ENCODE measurements at regions not wholly inside any gene's neighbourhood (a gene's known extent, or its start where the extent isn't known, plus 50 kb on each side); places are given as distances from the start of the nearest gene placed in this dataset.

- Histone ChIP-seq H3K4me3 (peak overlapping the region; percentile 34), H3K27ac (ENCODE audit: low read depth) (no peak overlapping the region), H3K4me2 (peak overlapping the region; percentile 64), H3F3A (replicated peaks; ENCODE audit: low read depth) (no peaks in the 10 kb centered on the region), H3K9me2 (ENCODE audit: insufficient read depth) (no peaks in the 10 kb centered on the region), H4K20me1 (replicated peaks; ENCODE audit: insufficient read depth) (no peaks in the 10 kb centered on the region), H3K4me1 (ENCODE audit: insufficient read depth) (peaks cover 26% of the 10 kb centered on the region), H2AFZ (0 out of 2 replicates have a peak overlapping the region, but pooled peaks have one; percentile 24), H3K79me2 (replicated peaks; ENCODE audit: insufficient read depth) (no peaks in the 10 kb centered on the region), H3K36me3 (ENCODE audit: insufficient read depth) (no peaks in the 10 kb centered on the region), H3K27me3 (ENCODE audit: insufficient read depth) (no peaks in the 10 kb centered on the region)
- H3K27ac Mint-ChIP-seq = no peak overlapping the region
- ATAC-seq (peak; percentile 42), DNase-seq (ENCODE audit: low spot score) (no peak)
- peaks cover 26% of the 10 kb centered on the region for H3K4me1 Mint-ChIP-seq
- H3K36me3 Mint-ChIP-seq (ENCODE audit: low read depth) = no peaks in the 10 kb centered on the region
- TF ChIP-seq REST (IDR thresholded peaks at IDR 0.05; ENCODE audit: unreplicated experiment) (no peak), EZH2phosphoT487 (IDR thresholded peaks at IDR 0.05; ENCODE audit: unreplicated experiment) (no peak), CREB1 (CRISPR knock-in tag; IDR thresholded peaks at IDR 0.05; ENCODE audit: low read depth) (no peak), JUNB (IDR thresholded peaks at IDR 0.05; ENCODE audit: unreplicated experiment) (no peak), ZNF114 (CRISPR knock-in tag; IDR thresholded peaks at IDR 0.05) (no peak), EZH2 (IDR thresholded peaks at IDR 0.05; ENCODE audit: low read depth, unreplicated experiment) (no peak), NANOG (IDR thresholded peaks at IDR 0.05; ENCODE audit: borderline replicate concordance) (no peak)
- TF ChIP-seq, protein P1, sequence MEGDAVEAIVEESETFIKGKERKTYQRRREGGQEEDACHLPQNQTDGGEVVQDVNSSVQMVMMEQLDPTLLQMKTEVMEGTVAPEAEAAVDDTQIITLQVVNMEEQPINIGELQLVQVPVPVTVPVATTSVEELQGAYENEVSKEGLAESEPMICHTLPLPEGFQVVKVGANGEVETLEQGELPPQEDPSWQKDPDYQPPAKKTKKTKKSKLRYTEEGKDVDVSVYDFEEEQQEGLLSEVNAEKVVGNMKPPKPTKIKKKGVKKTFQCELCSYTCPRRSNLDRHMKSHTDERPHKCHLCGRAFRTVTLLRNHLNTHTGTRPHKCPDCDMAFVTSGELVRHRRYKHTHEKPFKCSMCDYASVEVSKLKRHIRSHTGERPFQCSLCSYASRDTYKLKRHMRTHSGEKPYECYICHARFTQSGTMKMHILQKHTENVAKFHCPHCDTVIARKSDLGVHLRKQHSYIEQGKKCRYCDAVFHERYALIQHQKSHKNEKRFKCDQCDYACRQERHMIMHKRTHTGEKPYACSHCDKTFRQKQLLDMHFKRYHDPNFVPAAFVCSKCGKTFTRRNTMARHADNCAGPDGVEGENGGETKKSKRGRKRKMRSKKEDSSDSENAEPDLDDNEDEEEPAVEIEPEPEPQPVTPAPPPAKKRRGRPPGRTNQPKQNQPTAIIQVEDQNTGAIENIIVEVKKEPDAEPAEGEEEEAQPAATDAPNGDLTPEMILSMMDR (conservative IDR thresholded peaks at IDR 0.05; ENCODE audit: low read depth in 2 of 2) = no peak
- H3K9me3 Mint-ChIP-seq = no peaks in the 10 kb centered on the region
- peaks cover 7% of the 10 kb centered on the region for H3K27me3 Mint-ChIP-seq (ENCODE audit: insufficient read depth, low read depth, poor library complexity)
- 0 out of 3 replicates have a peak overlapping the region, but pooled peaks have one; percentile 18 for H3K4me3 Mint-ChIP-seq
These were observed 74.4 kb upstream of the HAO2 start for GRCh38 chr1:119294199-119294598.

DNA sequence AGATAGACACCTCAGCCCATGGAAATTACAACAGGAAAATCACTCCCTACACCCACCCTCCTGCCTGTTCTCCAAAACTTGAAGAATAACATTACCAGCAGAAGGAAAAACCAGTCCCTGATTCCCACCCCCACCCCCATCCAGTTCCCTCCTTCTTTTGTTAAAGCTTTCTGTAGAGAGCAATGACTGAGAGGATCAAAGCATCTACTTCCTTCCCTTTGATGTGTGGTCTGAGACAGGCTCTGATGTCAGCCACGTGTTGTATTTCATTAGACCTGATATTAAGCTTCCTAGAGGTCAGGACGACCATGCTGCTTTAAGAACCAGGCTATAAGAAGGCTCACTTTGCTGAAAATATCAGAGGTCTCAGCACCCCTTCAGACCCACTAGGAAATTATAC, 73.9 kb upstream of the HAO2 start:
- H3K4me1 Mint-ChIP-seq = peaks cover 26% of the 10 kb centered on the region
- peak overlapping the region; percentile 64 for H3K4me2 ChIP-seq
- no peaks in the 10 kb centered on the region for H3K9me3 Mint-ChIP-seq
- no peaks in the 10 kb centered on the region for H3K36me3 Mint-ChIP-seq (ENCODE audit: low read depth)
- H3K27me3 Mint-ChIP-seq (ENCODE audit: insufficient read depth, low read depth, poor library complexity) = peaks cover 7% of the 10 kb centered on the region
- no peaks in the 10 kb centered on the region for H3K27me3 ChIP-seq (ENCODE audit: insufficient read depth)
- H3K4me3 Mint-ChIP-seq = 0 out of 3 replicates have a peak overlapping the region, but pooled peaks have one; percentile 18
- H3K4me1 ChIP-seq (ENCODE audit: insufficient read depth) = peaks cover 26% of the 10 kb centered on the region
- peak overlapping the region; percentile 10 for H2AFZ ChIP-seq
- no peaks in the 10 kb centered on the region for H3F3A ChIP-seq (replicated peaks; ENCODE audit: low read depth)
- H3K27ac ChIP-seq (ENCODE audit: low read depth) = no peak overlapping the region
- H3K4me3 ChIP-seq = peak overlapping the region; percentile 34
- H3K79me2 ChIP-seq (replicated peaks; ENCODE audit: insufficient read depth) = no peaks in the 10 kb centered on the region
- DNase-seq (ENCODE audit: low spot score) (peak; percentile 64), ATAC-seq (peak; percentile 66)
- no peaks in the 10 kb centered on the region for H3K9me2 ChIP-seq (ENCODE audit: insufficient read depth)
- H3K36me3 ChIP-seq (ENCODE audit: insufficient read depth) = no peaks in the 10 kb centered on the region
- no peak overlapping the region for H3K27ac Mint-ChIP-seq
- no peaks in the 10 kb centered on the region for H4K20me1 ChIP-seq (replicated peaks; ENCODE audit: insufficient read depth)
- TF ChIP-seq EZH2 (IDR thresholded peaks at IDR 0.05; ENCODE audit: low read depth, unreplicated experiment) = no peak
- TF ChIP-seq CREB1 (CRISPR knock-in tag; IDR thresholded peaks at IDR 0.05; ENCODE audit: low read depth) = no peak
- TF ChIP-seq POLR2AphosphoS5 (IDR thresholded peaks at IDR 0.05; ENCODE audit: low read depth) = no peak
- no peak for TF ChIP-seq STAT1 (IDR thresholded peaks at IDR 0.05; ENCODE audit: unreplicated experiment)
- no peak for TF ChIP-seq JUNB (IDR thresholded peaks at IDR 0.05; ENCODE audit: unreplicated experiment)
- no peak for TF ChIP-seq ZNF331 (CRISPR knock-in tag; IDR thresholded peaks at IDR 0.05; ENCODE audit: low read depth)
- no peak for TF ChIP-seq REST (IDR thresholded peaks at IDR 0.05; ENCODE audit: unreplicated experiment)

Data from GM23338 (cell line).